GM18858 (cell line): ENCODE measurements at regions not wholly inside any gene's neighbourhood (a gene's known extent, or its start where the extent isn't known, plus 50 kb on each side); places are given as distances from the start of the nearest gene placed in this dataset.

ENCODE experiments used
- ATAC-seq: cut with Tn5 transposase; IDR thresholded peaks from one replicate; pipeline ENCODE4 v1.9.1; 2021; ENCODE audit not compliant: unreplicated experiment

DNA sequence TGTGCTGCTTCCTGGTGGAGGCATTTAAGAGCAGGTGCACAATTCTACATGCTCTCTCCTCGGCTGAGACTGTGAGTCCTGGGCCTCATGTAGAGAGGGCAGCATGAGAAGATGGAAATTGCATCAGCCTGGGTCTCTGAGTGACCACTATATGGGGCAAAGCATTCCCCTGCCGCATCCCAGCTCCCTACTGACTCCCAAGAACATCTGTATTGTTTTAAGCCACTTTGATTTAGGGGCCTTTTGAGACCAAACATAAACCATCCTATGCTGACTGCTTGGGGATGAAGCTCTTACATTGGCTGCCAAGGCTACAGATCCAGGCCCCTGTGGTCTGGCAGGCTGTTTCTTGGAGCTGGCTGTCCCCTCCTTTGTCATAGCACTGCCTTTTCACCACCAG lies 101.3 kb upstream of the TBX20 start:
- ATAC-seq = no peak

GRCh38 chr7:35353481-35353880 lies 99.6 kb upstream of the TBX20 start:
- ATAC-seq = no peak

- ATAC-seq = no peak
Measured at GRCh38 chr7:35351466-35351865, 97.6 kb upstream of the TBX20 start.

DNA sequence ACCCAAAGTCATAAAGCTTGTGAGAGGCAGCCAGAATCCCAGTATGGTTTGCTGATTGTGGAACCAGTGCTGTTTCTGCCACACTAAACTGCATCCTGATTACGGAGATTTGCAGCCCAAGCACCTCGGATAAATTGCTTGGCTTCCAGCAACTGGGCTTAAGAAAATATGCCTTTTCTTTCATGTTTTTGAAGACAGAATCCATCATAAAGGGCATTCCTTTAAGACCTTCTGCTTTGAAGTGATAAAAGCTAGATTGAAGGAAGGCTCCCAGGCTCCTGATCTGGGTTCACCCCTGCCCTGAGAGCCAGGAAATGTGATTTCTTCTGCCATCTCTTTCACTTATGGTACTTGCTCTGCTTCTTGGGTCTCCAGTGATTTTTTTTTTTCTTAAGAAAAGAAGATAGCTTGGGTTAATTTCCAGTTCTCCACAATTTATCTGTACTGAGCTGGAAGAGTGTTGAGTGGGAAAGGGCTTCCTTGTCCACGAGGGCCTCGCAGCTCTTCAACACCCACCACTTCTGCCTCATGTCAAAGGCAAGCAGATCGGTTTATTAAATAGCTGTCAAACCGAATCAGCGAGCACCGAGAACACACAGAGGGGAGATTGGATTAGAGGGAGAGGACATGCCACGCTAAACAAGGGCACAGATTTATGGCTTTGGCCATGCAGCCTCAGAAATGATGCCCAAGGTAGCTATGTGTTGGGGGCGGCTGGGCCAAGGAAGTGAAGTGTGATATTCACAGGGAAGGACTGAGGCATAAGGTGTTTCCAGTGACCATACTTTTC lies 94.9 kb upstream of the TBX20 start:
- ATAC-seq = no peak

DNA sequence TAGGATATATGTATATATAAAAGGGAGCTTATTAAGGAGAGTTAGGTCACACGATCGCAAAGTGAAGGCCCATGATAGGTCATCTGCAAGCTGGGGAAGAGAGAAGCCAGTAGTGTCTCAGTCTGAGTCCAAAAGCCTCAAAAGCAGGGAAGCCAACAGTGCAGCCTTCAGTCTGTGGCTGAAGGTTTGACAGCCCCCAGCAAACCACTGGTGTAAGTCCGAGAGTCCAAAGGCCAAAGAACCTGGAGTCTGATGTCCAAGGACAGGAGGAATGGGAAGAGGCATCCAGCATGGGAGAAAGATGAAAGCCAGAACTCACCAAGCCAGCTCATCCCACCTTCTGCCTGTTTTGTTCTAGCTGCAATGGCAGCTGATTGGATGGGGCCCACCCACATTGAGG lies 88.9 kb upstream of the TBX20 start:
- ATAC-seq = no peak

GRCh38 chr7:35339811-35340210 lies 85.9 kb upstream of the TBX20 start:
- ATAC-seq = no peak

DNA sequence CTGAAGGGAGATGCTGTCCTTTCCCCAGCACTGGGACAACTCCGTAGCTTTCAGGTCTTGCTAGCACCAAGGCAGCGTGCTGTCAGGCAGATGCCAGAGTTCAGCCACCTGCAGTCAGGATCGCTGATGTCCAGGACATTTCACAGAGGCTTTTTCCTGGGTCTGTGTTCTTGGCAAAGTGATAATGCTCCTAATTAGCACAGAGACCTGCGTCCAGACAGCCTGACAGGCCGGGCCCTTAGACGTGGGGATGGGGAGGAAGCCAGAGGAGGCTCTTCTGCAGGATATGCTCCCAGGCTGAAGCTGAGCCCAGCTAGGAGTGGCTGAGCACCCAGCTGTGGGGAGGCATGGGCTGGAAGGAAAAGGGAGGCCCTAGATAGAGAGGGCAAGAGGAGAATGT lies 82.5 kb upstream of the TBX20 start:
- no peak for ATAC-seq

- no peak for ATAC-seq
Measured at GRCh38 chr7:35334506-35334905, 80.6 kb upstream of the TBX20 start.

GRCh38 chr7:35333265-35333664 lies 79.4 kb upstream of the TBX20 start:
- no peak for ATAC-seq

GRCh38 chr7:35331730-35332678 lies 78.1 kb upstream of the TBX20 start:
- no peak for ATAC-seq

DNA sequence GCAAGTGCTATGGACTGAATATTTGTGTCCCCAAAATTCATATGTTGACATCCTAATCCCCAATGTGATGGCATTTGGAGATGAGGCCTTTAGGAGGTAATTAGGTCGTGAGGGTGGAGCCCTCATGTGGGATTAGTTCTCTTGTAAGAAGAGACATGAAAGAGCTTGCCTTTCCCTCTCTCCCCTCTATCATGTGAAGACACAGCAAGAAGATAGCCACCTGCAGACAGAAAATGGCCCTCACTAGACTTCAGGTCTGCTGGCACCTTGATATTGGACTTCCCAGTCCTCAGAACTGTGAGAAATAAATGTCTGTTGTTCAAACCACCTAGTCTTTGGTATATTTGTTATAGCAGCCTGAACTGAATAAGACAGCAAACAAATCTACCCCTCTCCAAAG lies 75.1 kb upstream of the TBX20 start:
- ATAC-seq = no peak

DNA sequence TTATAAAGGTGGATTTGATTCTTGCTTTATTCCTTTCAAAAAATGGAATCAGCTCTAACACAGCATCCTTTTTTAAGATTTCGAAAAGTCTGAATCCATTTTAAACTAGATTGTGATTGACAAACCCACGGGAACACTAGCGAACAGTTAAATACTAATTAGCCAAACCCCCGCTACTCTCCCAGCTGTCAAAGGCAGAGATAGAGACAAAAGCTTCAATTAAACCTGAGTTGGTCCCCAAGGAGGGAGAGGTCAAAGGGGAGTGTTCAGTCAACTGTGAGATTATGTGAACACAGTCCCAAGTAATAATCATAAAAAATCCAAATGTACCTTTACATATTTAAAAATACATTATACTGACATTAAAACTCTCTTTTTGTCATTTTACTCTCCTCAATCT lies 65.7 kb upstream of the TBX20 start:
- no peak for ATAC-seq

DNA sequence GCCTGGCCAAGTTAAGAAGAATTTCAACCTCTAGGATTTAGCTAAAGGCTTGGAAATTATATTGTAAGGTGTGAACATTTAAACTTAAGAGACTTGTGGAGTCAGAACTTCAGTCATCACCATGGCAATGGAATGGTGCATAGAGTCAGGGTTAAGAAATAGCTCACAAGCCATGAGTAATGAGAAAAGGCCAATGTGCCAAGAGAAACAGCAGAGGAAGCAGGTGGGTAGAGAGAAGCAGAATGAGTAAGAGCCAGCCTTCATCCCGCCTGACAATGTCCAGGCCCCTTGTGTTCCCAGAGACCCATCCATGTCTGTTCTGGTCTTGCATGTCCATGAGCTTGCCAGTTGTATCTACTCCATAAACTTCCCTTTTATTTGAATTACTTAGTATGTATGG lies 62.6 kb upstream of the TBX20 start:
- no peak for ATAC-seq

- no peak for ATAC-seq
Measured at GRCh38 chr7:35315517-35315916, 61.6 kb upstream of the TBX20 start.

DNA sequence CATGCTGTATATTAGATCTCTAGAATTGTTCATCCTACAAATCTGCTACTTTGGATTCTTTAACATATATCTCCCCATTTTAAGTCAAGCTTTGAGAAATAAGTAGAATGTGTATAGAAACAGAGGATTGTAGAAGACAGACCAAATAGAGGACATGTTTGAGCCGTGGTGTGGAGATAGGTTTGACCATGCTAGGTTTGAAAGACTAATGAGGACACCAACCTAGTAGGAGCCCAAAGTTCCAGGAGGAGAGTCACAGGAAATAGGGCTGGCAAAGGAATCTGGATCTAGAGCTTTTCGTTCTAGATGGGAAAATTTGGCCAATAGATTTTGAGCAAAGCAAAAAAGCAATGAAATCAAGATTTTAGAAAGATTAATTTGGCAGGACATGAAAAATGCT lies 60.5 kb upstream of the TBX20 start:
- ATAC-seq = no peak

- ATAC-seq = no peak
Measured at GRCh38 chr7:35313575-35313974, 59.7 kb upstream of the TBX20 start.
